HepG2 (cell line): ENCODE measurements at regions not wholly inside any gene's neighbourhood (a gene's known extent, or its start where the extent isn't known, plus 50 kb on each side); places are given as distances from the start of the nearest gene placed in this dataset.

Experiments used
- HOXA7 ChIP-seq: sonication (generic); formaldehyde crosslinking; IDR thresholded peaks from 2 replicates; pipeline ENCODE4 v1.8.1; 2022; ENCODE audit warnings: mild to moderate bottlenecking, missing genetic modification reagents, moderate library complexity
- LCORL ChIP-seq, 2 experiments: fragments of 450-650 bp in 1 of 2; sonication (generic) in 1 of 2; formaldehyde crosslinking in 1 of 2; IDR thresholded peaks; 2 replicates each; pipeline versions ENCODE4 v1.5.0 to v1.6.1; 2017 to 2020; ENCODE audit warnings: antibody characterized with exemption in 1 of 2, missing genetic modification reagents in 1 of 2
- PATZ1 ChIP-seq: sonication (generic); formaldehyde crosslinking; IDR thresholded peaks from 2 replicates; pipeline ENCODE4 v1.4.0; 2020; ENCODE audit warnings: missing genetic modification reagents
- SPEN ChIP-seq: sonication (generic); formaldehyde crosslinking; IDR thresholded peaks from 2 replicates; pipeline ENCODE4 v1.5.1; 2020; ENCODE audit warnings: low read depth, mild to moderate bottlenecking, missing genetic modification reagents
- TCF7 ChIP-seq: sonication (generic); IDR thresholded peaks from 2 replicates; pipeline ENCODE4 v1.6.1; 2016; ENCODE audit warnings: antibody characterized with exemption, low read depth
- TFAP4 ChIP-seq: sonication (generic); IDR thresholded peaks from 2 replicates; pipeline ENCODE4 v1.6.1; 2016; ENCODE audit warnings: low read depth, borderline replicate concordance
- ZEB1 ChIP-seq: IDR thresholded peaks from 2 replicates; pipeline ENCODE4 v1.6.1; 2012; ENCODE audit warnings: mild to moderate bottlenecking, low read depth, inconsistent platforms; ENCODE audit not compliant: insufficient replicate concordance
- ZNF225 ChIP-seq: sonication (generic); formaldehyde crosslinking; IDR thresholded peaks from 2 replicates; pipeline ENCODE4 v1.4.0; 2020; ENCODE audit warnings: mild to moderate bottlenecking, missing genetic modification reagents
- ZNF687 ChIP-seq: sonication (generic); formaldehyde crosslinking; IDR thresholded peaks from 2 replicates; pipeline ENCODE4 v1.5.1; 2020; ENCODE audit warnings: mild to moderate bottlenecking, missing genetic modification reagents, moderate library complexity
- ZNF713 ChIP-seq: sonication (generic); formaldehyde crosslinking; IDR thresholded peaks from 2 replicates; pipeline ENCODE4 v1.4.0; 2020; ENCODE audit warnings: mild to moderate bottlenecking, missing genetic modification reagents

GRCh38 chr9:129282731-129283211 is 104.7 kb upstream of the IER5L start (continued):
- TF ChIP-seq ZNF687 (CRISPR knock-in tag) (peak; percentile 61), PATZ1 (CRISPR knock-in tag) (peak; percentile 52; the same call in 1 of the 2 replicates), TFAP4 (peak; percentile 31; the same call in 1 of the 2 replicates), HOXA7 (no peak), SPEN (CRISPR knock-in tag) (0 out of 2 replicates have a peak, but pooled peaks have one; percentile 24), ZNF225 (CRISPR knock-in tag) (0 out of 2 replicates have a peak, but pooled peaks have one; percentile 52), ZEB1 (no peak), LCORL (IDR thresholded peaks at IDR 0.05) (no peak), LCORL (CRISPR knock-in tag; IDR thresholded peaks at IDR 0.05) (0 out of 2 replicates have a peak, but pooled peaks have one; percentile 19), ZNF713 (no peak), TCF7 (peak; percentile 30; the same call in 1 of the 2 replicates)
